BJ (cell line): ENCODE measurements at regions not wholly inside any gene's neighbourhood (a gene's known extent, or its start where the extent isn't known, plus 50 kb on each side); places are given as distances from the start of the nearest gene placed in this dataset.

Experiments used
- CTCF ChIA-PET: fragments of 350-600 bp; formaldehyde crosslinking; extraction: SDS; loops from one replicate; lab custom pipeline; 2021; ENCODE audit warnings: antibody characterized with exemption, inconsistent platforms; lab: Yijun Ruan, JAX
- POLR2A ChIA-PET: fragments of 300-600 bp; sonication (Branson Sonifier 250); formaldehyde crosslinking; extraction: SDS; loops from one replicate; lab custom pipeline; 2021; ENCODE audit warnings: antibody characterized with exemption; lab: Charles Lee
- DNase-seq: peaks from one replicate; pipeline ENCODE4 v3.0.0-alpha.2; 2011; ENCODE audit warnings: low read depth
- H3K27me3 ChIP-seq: 2 replicates; pipeline ENCODE4 v1.6.0; 2011; ENCODE audit warnings: low read length; ENCODE audit not compliant: control insufficient read depth, insufficient read depth
- H3K36me3 ChIP-seq: 2 replicates; pipeline ENCODE4 v1.5.1; 2011; ENCODE audit warnings: low read length; ENCODE audit not compliant: control insufficient read depth, insufficient read depth
- H3K4me3 ChIP-seq: 2 replicates; pipeline ENCODE4 v1.5.1; 2011; ENCODE audit warnings: low read depth, mild to moderate bottlenecking, control low read depth, low read length
- CTCF ChIP-seq: IDR thresholded peaks from 2 replicates; pipeline ENCODE4 v1.5.1; 2011; ENCODE audit warnings: low read depth, mild to moderate bottlenecking, control low read depth, inconsistent platforms, low read length, moderate library complexity; ENCODE audit not compliant: insufficient read depth

GRCh38 chrX:110418316-110419235 lies 59.9 kb downstream of the RTL9 start:
- Histone ChIP-seq H3K36me3 (no peaks in the 10 kb centered on the region), H3K27me3 (no peaks in the 10 kb centered on the region), H3K4me3 (no peak overlapping the region)
- peak; percentile 61 for TF ChIP-seq CTCF
- ChIA-PET CTCF (interaction anchor here (0.7 to 16.7 kb wide), 14 partner anchors 11 to 508 kb away, joined by 3 to 331 read pairs (median 4); no protein-coding TSS in a partner anchor), POLR2A (no interaction called here)
- DNase-seq, result no peak

GRCh38 chrX:110419512-110419911 lies 60.9 kb downstream of the RTL9 start:
- H3K4me3 ChIP-seq, result no peak overlapping the region
- DNase-seq, result no peak

GRCh38 chrX:110420771-110421499 lies 62.3 kb downstream of the RTL9 start:
- ChIA-PET POLR2A (no interaction called here), CTCF (interaction anchor here (1.5 to 16.7 kb wide), 4 partner anchors 13 to 335 kb away, joined by 4 to 331 read pairs (median 36); no protein-coding TSS in a partner anchor)
- Histone ChIP-seq H3K27me3 (no peaks in the 10 kb centered on the region), H3K36me3 (no peaks in the 10 kb centered on the region), H3K4me3 (no peak overlapping the region)
- TF ChIP-seq CTCF, result peak; percentile 25; the same call in 1 of the 2 replicates
- no peak for DNase-seq

More at GRCh38 chrX:110419512-110419911, 60.9 kb downstream of the RTL9 start:
- ChIA-PET POLR2A (no interaction called here), CTCF (interaction anchor here (0.7 to 16.7 kb wide), 7 partner anchors 12 to 423 kb away, joined by 3 to 331 read pairs (median 6); no protein-coding TSS in a partner anchor)
- Histone ChIP-seq H3K36me3 (no peaks in the 10 kb centered on the region), H3K27me3 (no peaks in the 10 kb centered on the region)
- no peak for TF ChIP-seq CTCF

- no peaks in the 10 kb centered on the region for H3K27me3 ChIP-seq
- no peak overlapping the region for H3K4me3 ChIP-seq
- no peaks in the 10 kb centered on the region for H3K36me3 ChIP-seq
- POLR2A ChIA-PET, result no interaction called here
- CTCF ChIA-PET, result interaction anchor here (0.6 to 16.7 kb wide), 4 partner anchors 14 to 530 kb away, joined by 3 to 331 read pairs (median 36); no protein-coding TSS in a partner anchor
- DNase-seq, result no peak
- TF ChIP-seq CTCF, result no peak
Observed at GRCh38 chrX:110421500-110422455, 63.1 kb downstream of the RTL9 start.
